AG04450 (cell line): ENCODE measurements at regions not wholly inside any gene's neighbourhood (a gene's known extent, or its start where the extent isn't known, plus 50 kb on each side); places are given as distances from the start of the nearest gene placed in this dataset.
"Not testable (repeated sequence)": the region's sequence is repeated elsewhere in the genome, so short reads cannot be mapped to it uniquely, and the experiment has no call there.

Experiments
- CTCF ChIA-PET: fragments of 300-600, 350-600 bp; formaldehyde crosslinking; extraction: SDS; loops from one replicate; lab custom pipeline; 2022; ENCODE audit warnings: antibody characterized with exemption, inconsistent platforms; lab: Charles Lee
- POLR2A ChIA-PET: fragments of 350-600 bp; formaldehyde crosslinking; extraction: SDS; loops from one replicate; lab custom pipeline; 2021; ENCODE audit warnings: antibody characterized with exemption, inconsistent platforms; lab: Yijun Ruan, JAX
- DNase-seq: peaks from one replicate; pipeline ENCODE4 v3.0.0-alpha.2; 2011; ENCODE audit warnings: low read depth, low spot score
- H3K27ac ChIP-seq: one replicate; pipeline ENCODE4 v1.5.1; 2012; ENCODE audit warnings: low read depth, low read length, control low read depth
- H3K27me3 ChIP-seq: one replicate; pipeline ENCODE4 v1.6.0; 2012; ENCODE audit warnings: low read length; ENCODE audit not compliant: control insufficient read depth, insufficient read depth
- H3K4me3 ChIP-seq: 2 replicates; pipeline ENCODE4 v1.5.1; 2011; ENCODE audit warnings: mild to moderate bottlenecking, low read depth, low read length, control low read depth
- H3K9me3 ChIP-seq: 2 replicates; pipeline ENCODE4 v1.5.1; 2012; ENCODE audit warnings: low read length; ENCODE audit not compliant: control insufficient read depth, insufficient read depth

DNA sequence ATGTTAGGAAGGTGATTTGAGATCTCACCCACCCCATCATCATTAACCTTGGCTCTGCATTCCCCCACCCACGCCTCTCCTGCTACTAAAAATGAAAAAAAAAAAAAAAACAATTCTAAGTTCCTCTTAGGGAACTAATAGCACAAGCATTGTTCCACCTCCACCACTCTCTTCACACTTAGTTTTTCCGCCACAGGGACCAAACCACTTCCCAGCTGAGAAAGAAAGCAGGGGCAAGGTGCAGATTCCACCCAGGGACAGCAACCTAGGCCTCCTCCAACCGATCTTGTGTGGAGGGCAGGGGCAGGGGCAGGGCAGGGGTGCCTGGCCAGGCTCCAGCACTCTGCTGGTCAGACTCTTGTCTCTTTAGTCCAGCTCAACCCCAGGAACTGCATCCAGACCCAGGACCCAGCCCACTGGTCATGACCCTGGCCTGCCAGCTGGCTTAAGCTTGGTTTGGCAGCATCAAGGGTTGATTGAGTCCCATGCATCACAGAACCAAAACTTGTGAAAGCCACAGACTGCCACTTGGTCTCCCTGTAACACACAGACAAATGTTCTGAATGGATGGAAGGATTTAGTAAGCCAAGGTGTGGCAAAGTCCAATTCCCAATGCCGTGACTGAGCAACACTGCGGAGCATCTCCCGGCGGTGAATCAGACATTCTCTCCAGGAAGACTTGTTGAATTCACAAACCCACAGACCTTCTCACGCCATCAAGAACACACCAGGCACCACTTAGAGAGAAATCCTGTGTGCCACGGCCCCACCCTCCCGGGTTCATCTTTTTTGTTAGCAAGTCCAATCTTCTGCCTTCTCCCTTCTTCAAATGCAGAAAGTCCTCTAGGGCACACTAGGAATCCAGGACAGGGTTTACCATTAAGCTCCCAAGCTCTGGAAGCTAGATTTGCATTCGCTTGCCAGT is 900.5 kb downstream of the TUBA3C start:
- H3K9me3 ChIP-seq, result peaks cover 17% of the 10 kb centered on the region
- H3K4me3 ChIP-seq, H3K27ac ChIP-seq, DNase-seq, H3K27me3 ChIP-seq, POLR2A ChIA-PET, CTCF ChIA-PET: not testable (repeated sequence)

GRCh38 chr13:18279971-18280370 is 901.7 kb downstream of the TUBA3C start:
- DNase-seq, H3K4me3 ChIP-seq, POLR2A ChIA-PET, CTCF ChIA-PET, H3K27ac ChIP-seq, H3K27me3 ChIP-seq: not testable (repeated sequence)
- H3K9me3 ChIP-seq, result peaks cover 14% of the 10 kb centered on the region

GRCh38 chr13:18277372-18277771 is 904.3 kb downstream of the TUBA3C start:
- DNase-seq, H3K27me3 ChIP-seq, POLR2A ChIA-PET, H3K27ac ChIP-seq, CTCF ChIA-PET, H3K4me3 ChIP-seq: not testable (repeated sequence)
- peaks cover 27% of the 10 kb centered on the region for H3K9me3 ChIP-seq

GRCh38 chr13:18276280-18276679 is 905.3 kb downstream of the TUBA3C start:
- DNase-seq, POLR2A ChIA-PET, CTCF ChIA-PET, H3K27me3 ChIP-seq, H3K27ac ChIP-seq, H3K4me3 ChIP-seq: not testable (repeated sequence)
- H3K9me3 ChIP-seq, result peaks cover 27% of the 10 kb centered on the region

- DNase-seq, CTCF ChIA-PET, H3K27ac ChIP-seq, POLR2A ChIA-PET, H3K4me3 ChIP-seq, H3K27me3 ChIP-seq: not testable (repeated sequence)
- H3K9me3 ChIP-seq, result peaks cover 27% of the 10 kb centered on the region
These were observed 907.7 kb downstream of the TUBA3C start for GRCh38 chr13:18273785-18274514.

DNA sequence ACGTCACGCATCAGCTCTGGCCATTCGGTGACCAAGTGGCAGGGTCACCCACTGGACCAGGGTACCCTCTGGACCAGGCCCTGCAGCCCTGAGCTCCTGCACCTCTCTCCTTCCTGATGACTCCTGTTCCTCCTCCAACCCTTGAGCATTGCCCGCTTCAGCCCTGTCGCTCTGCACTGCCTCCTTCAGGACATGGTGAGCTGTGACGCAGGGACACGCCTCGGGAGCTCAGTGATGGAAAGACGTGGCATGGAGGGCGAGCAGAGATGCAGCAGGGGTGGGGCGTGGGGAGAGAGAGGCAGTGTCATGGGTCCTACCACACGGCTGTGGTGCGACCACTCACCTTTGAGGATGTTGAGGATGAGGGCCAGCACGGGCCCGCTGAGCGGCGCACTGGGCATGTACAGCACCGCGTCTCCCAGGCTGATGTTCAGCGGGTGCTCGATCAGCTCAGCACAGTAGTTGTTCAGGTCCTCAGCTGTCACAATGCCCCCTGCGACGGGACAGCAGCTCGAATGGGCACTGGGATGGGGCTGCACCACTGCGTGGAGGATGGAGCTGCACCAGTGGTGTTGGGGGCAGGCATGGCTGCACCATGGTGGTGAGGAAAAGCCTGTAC is 922.7 kb downstream of the TUBA3C start:
- H3K4me3 ChIP-seq, H3K27me3 ChIP-seq, DNase-seq, CTCF ChIA-PET, POLR2A ChIA-PET, H3K27ac ChIP-seq: not testable (repeated sequence)
- H3K9me3 ChIP-seq, result peaks cover 46% of the 10 kb centered on the region

GRCh38 chr13:18257686-18258085 is 923.9 kb downstream of the TUBA3C start:
- H3K4me3 ChIP-seq, DNase-seq, H3K27ac ChIP-seq, POLR2A ChIA-PET, H3K27me3 ChIP-seq, CTCF ChIA-PET: not testable (repeated sequence)
- H3K9me3 ChIP-seq, result peaks cover 53% of the 10 kb centered on the region

GRCh38 chr13:18252848-18253247 is 928.8 kb downstream of the TUBA3C start:
- H3K27me3 ChIP-seq, DNase-seq, H3K4me3 ChIP-seq, CTCF ChIA-PET, POLR2A ChIA-PET, H3K27ac ChIP-seq: not testable (repeated sequence)
- H3K9me3 ChIP-seq, result peaks cover 58% of the 10 kb centered on the region

DNA sequence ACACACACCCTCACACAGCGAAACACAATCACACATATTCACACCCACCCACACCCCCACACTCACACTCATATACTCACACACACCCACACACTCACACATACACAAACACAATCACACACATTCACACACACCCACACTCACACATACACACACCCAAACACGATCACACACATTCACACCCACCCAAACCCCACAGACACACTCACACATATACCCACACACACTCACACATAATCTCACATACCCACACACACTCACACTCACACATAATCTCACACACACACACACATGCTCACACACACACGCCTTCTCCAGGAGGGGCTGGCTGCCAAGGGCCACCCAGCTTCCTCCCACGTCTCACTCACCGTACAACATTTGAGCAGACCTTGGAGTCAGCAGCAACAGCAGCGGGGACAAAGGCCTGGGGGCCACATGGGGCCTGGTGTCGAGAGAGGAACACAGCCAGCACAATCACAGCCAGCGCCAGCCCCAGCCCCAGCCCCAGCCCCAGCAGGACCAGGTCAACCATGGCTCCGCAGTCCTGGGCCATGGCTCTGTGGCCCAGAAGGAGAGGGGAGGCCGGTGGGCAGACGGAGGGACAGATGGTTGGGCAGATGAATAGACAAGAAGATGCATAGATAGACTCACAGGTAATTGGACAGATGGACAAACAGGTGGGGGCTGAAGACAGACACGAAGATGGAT is 932.9 kb downstream of the TUBA3C start:
- CTCF ChIA-PET, POLR2A ChIA-PET, DNase-seq: not testable (repeated sequence)

DNA sequence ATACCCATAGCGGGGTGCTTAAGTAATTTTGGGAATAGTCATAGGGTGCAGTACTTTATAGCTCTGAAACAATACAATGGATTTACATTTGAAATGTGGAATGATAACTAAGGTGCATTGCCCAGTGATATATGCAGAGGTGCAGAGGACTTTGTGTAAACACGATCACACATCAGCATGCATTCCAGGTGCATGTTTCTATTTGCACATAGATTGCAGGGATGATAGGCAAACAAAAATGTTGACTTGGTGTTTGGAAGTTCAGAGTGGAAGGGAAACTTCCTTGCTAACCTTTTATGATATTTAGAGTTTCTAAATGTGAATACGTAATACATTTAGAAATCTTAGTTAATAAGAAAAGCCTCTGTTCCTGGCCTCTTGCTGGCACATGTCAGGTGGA is 941.5 kb downstream of the TUBA3C start:
- peaks cover 30% of the 10 kb centered on the region for H3K9me3 ChIP-seq
- H3K4me3 ChIP-seq, DNase-seq, POLR2A ChIA-PET, CTCF ChIA-PET, H3K27me3 ChIP-seq, H3K27ac ChIP-seq: not testable (repeated sequence)

More for the DNA sequence above, 932.9 kb downstream of the TUBA3C start:
- not testable (repeated sequence) for H3K4me3 ChIP-seq, H3K27me3 ChIP-seq, H3K27ac ChIP-seq
- H3K9me3 ChIP-seq, result peaks cover 56% of the 10 kb centered on the region

DNA sequence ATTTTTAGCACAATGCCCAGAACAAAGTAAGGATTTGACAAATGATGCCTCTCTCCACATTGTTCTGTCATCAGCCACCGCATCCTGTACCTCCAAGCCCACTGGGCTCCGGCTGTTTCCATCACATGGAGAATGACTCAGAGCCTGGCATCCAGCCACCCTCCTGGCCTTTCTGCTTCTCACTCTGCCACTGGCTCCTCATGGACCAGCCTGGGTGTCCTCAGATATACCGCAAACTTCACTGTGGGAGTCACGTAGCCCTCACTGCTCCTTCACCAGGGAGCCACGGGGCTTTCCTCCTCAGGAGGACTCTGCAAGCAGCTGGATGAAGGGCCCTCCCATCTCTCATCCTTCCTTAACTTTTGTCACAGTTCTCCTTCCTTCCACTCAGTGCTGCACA is 943.0 kb downstream of the TUBA3C start:
- H3K27ac ChIP-seq, POLR2A ChIA-PET, DNase-seq, H3K27me3 ChIP-seq, H3K4me3 ChIP-seq, CTCF ChIA-PET: not testable (repeated sequence)
- peaks cover 45% of the 10 kb centered on the region for H3K9me3 ChIP-seq
